ENCODE measurements at regions not wholly inside any gene's neighbourhood (a gene's known extent, or its start where the extent isn't known, plus 50 kb on each side); places are given as distances from the start of the nearest gene placed in this dataset.

GRCh38 chr17:77792626-77793025 lies 165.9 kb upstream of the TNRC6C start:
- no peak for TF ChIP-seq CTCF (IDR thresholded peaks at IDR 0.05)
- no peak for TF ChIP-seq POLR2A (IDR thresholded peaks at IDR 0.05)
